AG04450 (cell line): ENCODE measurements at regions not wholly inside any gene's neighbourhood (a gene's known extent, or its start where the extent isn't known, plus 50 kb on each side); places are given as distances from the start of the nearest gene placed in this dataset.

Experiments
- CTCF ChIA-PET: fragments of 300-600, 350-600 bp; formaldehyde crosslinking; extraction: SDS; loops from one replicate; lab custom pipeline; 2022; ENCODE audit warnings: antibody characterized with exemption, inconsistent platforms; lab: Charles Lee
- POLR2A ChIA-PET: fragments of 350-600 bp; formaldehyde crosslinking; extraction: SDS; loops from one replicate; lab custom pipeline; 2021; ENCODE audit warnings: antibody characterized with exemption, inconsistent platforms; lab: Yijun Ruan, JAX
- DNase-seq: peaks from one replicate; pipeline ENCODE4 v3.0.0-alpha.2; 2011; ENCODE audit warnings: low read depth, low spot score
- H3K27ac ChIP-seq: one replicate; pipeline ENCODE4 v1.5.1; 2012; ENCODE audit warnings: low read depth, low read length, control low read depth
- H3K27me3 ChIP-seq: one replicate; pipeline ENCODE4 v1.6.0; 2012; ENCODE audit warnings: low read length; ENCODE audit not compliant: control insufficient read depth, insufficient read depth
- H3K4me3 ChIP-seq: 2 replicates; pipeline ENCODE4 v1.5.1; 2011; ENCODE audit warnings: mild to moderate bottlenecking, low read depth, low read length, control low read depth
- H3K9me3 ChIP-seq: 2 replicates; pipeline ENCODE4 v1.5.1; 2012; ENCODE audit warnings: low read length; ENCODE audit not compliant: control insufficient read depth, insufficient read depth
- TF ChIP-seq, protein P1 (sequence below): IDR thresholded peaks from 2 replicates; pipeline ENCODE4 v1.5.1; 2011; ENCODE audit warnings: low read depth, low read length, control low read depth, inconsistent platforms

DNA sequence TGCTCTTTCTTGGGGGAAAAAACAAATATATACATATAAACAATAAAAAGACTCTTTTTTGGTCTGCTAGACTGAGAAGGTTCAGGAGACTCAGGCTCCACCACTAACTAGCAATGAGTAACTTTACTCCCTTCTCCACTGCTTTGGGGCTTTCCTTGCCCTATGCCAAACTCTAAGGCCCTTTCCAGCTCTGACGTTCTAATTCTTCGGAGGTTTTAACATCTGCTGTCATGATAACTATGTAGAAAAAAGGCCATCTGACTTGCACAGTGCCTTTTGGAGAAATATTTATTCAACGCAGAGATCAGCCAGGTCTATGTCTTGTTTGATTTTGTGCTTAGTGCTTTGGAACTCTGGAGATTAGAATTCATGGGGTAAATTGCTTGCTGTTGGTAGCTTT lies 156.2 kb downstream of the TMCO5A start:
- Histone ChIP-seq H3K4me3 (no peak overlapping the region), H3K27ac (no peak overlapping the region), H3K9me3 (no peaks in the 10 kb centered on the region), H3K27me3 (no peaks in the 10 kb centered on the region)
- POLR2A ChIA-PET = no interaction called here
- TF ChIP-seq, protein P1, sequence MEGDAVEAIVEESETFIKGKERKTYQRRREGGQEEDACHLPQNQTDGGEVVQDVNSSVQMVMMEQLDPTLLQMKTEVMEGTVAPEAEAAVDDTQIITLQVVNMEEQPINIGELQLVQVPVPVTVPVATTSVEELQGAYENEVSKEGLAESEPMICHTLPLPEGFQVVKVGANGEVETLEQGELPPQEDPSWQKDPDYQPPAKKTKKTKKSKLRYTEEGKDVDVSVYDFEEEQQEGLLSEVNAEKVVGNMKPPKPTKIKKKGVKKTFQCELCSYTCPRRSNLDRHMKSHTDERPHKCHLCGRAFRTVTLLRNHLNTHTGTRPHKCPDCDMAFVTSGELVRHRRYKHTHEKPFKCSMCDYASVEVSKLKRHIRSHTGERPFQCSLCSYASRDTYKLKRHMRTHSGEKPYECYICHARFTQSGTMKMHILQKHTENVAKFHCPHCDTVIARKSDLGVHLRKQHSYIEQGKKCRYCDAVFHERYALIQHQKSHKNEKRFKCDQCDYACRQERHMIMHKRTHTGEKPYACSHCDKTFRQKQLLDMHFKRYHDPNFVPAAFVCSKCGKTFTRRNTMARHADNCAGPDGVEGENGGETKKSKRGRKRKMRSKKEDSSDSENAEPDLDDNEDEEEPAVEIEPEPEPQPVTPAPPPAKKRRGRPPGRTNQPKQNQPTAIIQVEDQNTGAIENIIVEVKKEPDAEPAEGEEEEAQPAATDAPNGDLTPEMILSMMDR = no peak
- CTCF ChIA-PET = no interaction called here
- DNase-seq = no peak

GRCh38 chr15:38091078-38091645 lies 156.7 kb downstream of the TMCO5A start:
- POLR2A ChIA-PET = no interaction called here
- Histone ChIP-seq H3K9me3 (no peaks in the 10 kb centered on the region), H3K27me3 (no peaks in the 10 kb centered on the region), H3K27ac (no peak overlapping the region), H3K4me3 (no peak overlapping the region)
- DNase-seq = no peak
- CTCF ChIA-PET = no interaction called here
- TF ChIP-seq, protein P1 = no peak

DNA sequence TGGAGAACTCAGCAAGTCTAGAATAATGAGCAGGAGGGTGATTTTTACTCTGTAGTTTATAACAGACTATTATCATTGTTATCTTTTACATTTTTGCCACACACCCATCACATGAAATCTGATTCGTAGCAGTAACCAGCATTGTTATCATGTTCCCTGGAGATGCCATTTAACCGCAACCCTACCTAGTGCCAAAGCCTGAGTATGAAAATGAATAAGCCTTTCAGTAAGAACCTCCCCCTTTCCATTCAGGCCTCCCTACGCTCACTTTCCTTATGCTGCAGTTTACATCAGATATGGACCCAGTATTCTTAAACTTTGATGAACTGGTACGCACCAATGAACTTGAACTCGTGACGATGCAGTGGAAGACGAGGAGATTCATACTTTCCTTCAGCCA lies 158.7 kb upstream of the SPRED1 start:
- no peak for DNase-seq
- CTCF ChIA-PET = no interaction called here

GRCh38 chr15:38102972-38103371 lies 149.7 kb upstream of the SPRED1 start:
- POLR2A ChIA-PET = interaction anchor here (0.7 kb wide), 1 partner anchor 11 kb away, joined by 3 read pairs; no protein-coding TSS in a partner anchor
- CTCF ChIA-PET = no interaction called here
- TF ChIP-seq, protein P1 = no peak

More for the DNA sequence above, 158.7 kb upstream of the SPRED1 start:
- TF ChIP-seq, protein P1 = no peak
- POLR2A ChIA-PET = no interaction called here
- Histone ChIP-seq H3K9me3 (no peaks in the 10 kb centered on the region), H3K4me3 (no peak overlapping the region), H3K27me3 (no peaks in the 10 kb centered on the region), H3K27ac (no peak overlapping the region)

GRCh38 chr15:38103564-38103963 lies 149.1 kb upstream of the SPRED1 start:
- no peak for DNase-seq
- Histone ChIP-seq H3K9me3 (no peaks in the 10 kb centered on the region), H3K27ac (no peak overlapping the region), H3K4me3 (no peak overlapping the region), H3K27me3 (no peaks in the 10 kb centered on the region)
- TF ChIP-seq, protein P1 = no peak
- ChIA-PET CTCF (no interaction called here), POLR2A (interaction anchor here (0.7 kb wide), 1 partner anchor 10 kb away, joined by 3 read pairs; no protein-coding TSS in a partner anchor)

More at GRCh38 chr15:38102972-38103371, 149.7 kb upstream of the SPRED1 start:
- no peak overlapping the region for H3K4me3 ChIP-seq
- no peaks in the 10 kb centered on the region for H3K27me3 ChIP-seq
- H3K9me3 ChIP-seq = no peaks in the 10 kb centered on the region
- no peak overlapping the region for H3K27ac ChIP-seq
- no peak for DNase-seq
